ENCODE measurements at regions not wholly inside any gene's neighbourhood (a gene's known extent, or its start where the extent isn't known, plus 50 kb on each side); places are given as distances from the start of the nearest gene placed in this dataset.

- H3K27ac ChIP-seq (ENCODE audit: low read depth): no peak overlapping the region
Measured at GRCh38 chr2:67662222-67662621, 265.1 kb downstream of the ETAA1 start.

More at GRCh38 chr2:67662222-67662621, 265.1 kb downstream of the ETAA1 start:
- TF ChIP-seq ZNF462 (CRISPR knock-in tag; IDR thresholded peaks at IDR 0.05) (no peak), EZH2 (IDR thresholded peaks at IDR 0.05; ENCODE audit: low read depth, unreplicated experiment) (no peak), STAT1 (IDR thresholded peaks at IDR 0.05; ENCODE audit: unreplicated experiment) (no peak), EZH2phosphoT487 (IDR thresholded peaks at IDR 0.05; ENCODE audit: unreplicated experiment) (no peak), JUNB (IDR thresholded peaks at IDR 0.05; ENCODE audit: unreplicated experiment) (no peak), ZNF114 (CRISPR knock-in tag; IDR thresholded peaks at IDR 0.05) (no peak), CTCF (conservative IDR thresholded peaks at IDR 0.05; ENCODE audit: low read depth in 2 of 2) (no peak)
- ATAC-seq (no peak), DNase-seq (ENCODE audit: low spot score) (no peak)
- Histone ChIP-seq H3K79me2 (replicated peaks; ENCODE audit: insufficient read depth) (no peaks in the 10 kb centered on the region), H3K4me1 (ENCODE audit: insufficient read depth) (no peaks in the 10 kb centered on the region), H3F3A (replicated peaks; ENCODE audit: low read depth) (no peaks in the 10 kb centered on the region), H4K20me1 (replicated peaks; ENCODE audit: insufficient read depth) (no peaks in the 10 kb centered on the region; the same call in 1 of the 2 replicates), H3K4me2 (no peak overlapping the region), H3K9me2 (ENCODE audit: insufficient read depth) (peaks cover 12% of the 10 kb centered on the region; the same call in 1 of the 2 replicates), H2AFZ (no peak overlapping the region), H3K27me3 (ENCODE audit: insufficient read depth) (no peaks in the 10 kb centered on the region), H3K4me3 (no peak overlapping the region), H3K36me3 (ENCODE audit: insufficient read depth) (no peaks in the 10 kb centered on the region)
- Mint-ChIP-seq H3K9me3 (peaks cover 4% of the 10 kb centered on the region; the same call in 1 of the 3 replicates), H3K27ac (no peak overlapping the region), H3K36me3 (ENCODE audit: low read depth) (no peaks in the 10 kb centered on the region), H3K27me3 (ENCODE audit: insufficient read depth, low read depth, poor library complexity) (no peaks in the 10 kb centered on the region), H3K4me1 (no peaks in the 10 kb centered on the region), H3K4me3 (no peak overlapping the region)
